ENCODE measurements at regions not wholly inside any gene's neighbourhood (a gene's known extent, or its start where the extent isn't known, plus 50 kb on each side); places are given as distances from the start of the nearest gene placed in this dataset.
A peak's percentile ranks its signal among the peaks of the same experiment; 100 is the strongest.

- no peak for TF ChIP-seq NANOG (IDR thresholded peaks at IDR 0.05; ENCODE audit: insufficient read depth, low read depth, low read length, poor library complexity, severe bottlenecking)
- peak; percentile 8 to 36; a peak in 2 of 4 replicates for TF ChIP-seq RAD21 (IDR thresholded peaks at IDR 0.05 in 1 of 2, conservative IDR thresholded peaks at IDR 0.05 in 1 of 2; ENCODE audit: low read depth in 2 of 2, low read length in 2 of 2)
- no peak for DNase-seq (ENCODE audit: low read depth in 1 of 2, low spot score in 2 of 2)
- peaks cover 16 to 17% of the 10 kb centered on the region in 2 experiments for H3K9me3 ChIP-seq (ENCODE audit: insufficient read depth in 2 of 2, low read depth in 1 of 2, low read length in 1 of 2)
- H3K9ac ChIP-seq (replicated peaks in 1 of 4; ENCODE audit: extremely low read depth in 1 of 4, low read depth in 3 of 4, low read length in 3 of 4): no peak overlapping the region
- no peak overlapping the region for H4K91ac ChIP-seq (replicated peaks; ENCODE audit: insufficient read length, low read length)
- no peak overlapping the region for H4K5ac ChIP-seq (ENCODE audit: insufficient read length, low read depth, low read length)
- no peak overlapping the region for H2AFZ ChIP-seq (ENCODE audit: low read length)
- H3K14ac ChIP-seq (ENCODE audit: insufficient read length): no peak overlapping the region
- H4K20me1 ChIP-seq (replicated peaks in 1 of 2; ENCODE audit: control insufficient read depth in 1 of 2, insufficient read depth in 2 of 2, low read length in 2 of 2): no peaks in the 10 kb centered on the region
- H3K27ac ChIP-seq (ENCODE audit: low read depth, low read length): no peak overlapping the region
- H3K79me2 ChIP-seq (ENCODE audit: control insufficient read depth in 1 of 2, insufficient read depth in 2 of 2, low read length in 2 of 2): no peaks in the 10 kb centered on the region
- H2BK120ac ChIP-seq (replicated peaks; ENCODE audit: low read depth, low read length): no peak overlapping the region
- H2BK5ac ChIP-seq (ENCODE audit: low read depth, low read length): no peak overlapping the region
- no peak overlapping the region for H2BK15ac ChIP-seq (ENCODE audit: low read length)
- H4K8ac ChIP-seq (ENCODE audit: extremely low read depth, insufficient read depth, low read length): no peak overlapping the region; the same call in 1 of the 2 replicates
- no peak overlapping the region for H3K23ac ChIP-seq (ENCODE audit: insufficient read length)
- H3K4me2 ChIP-seq (ENCODE audit: insufficient read depth in 1 of 2, low read depth in 2 of 2, low read length in 2 of 2): no peak overlapping the region
- H3K79me1 ChIP-seq (ENCODE audit: low read depth, low read length): no peaks in the 10 kb centered on the region
- no peaks in the 10 kb centered on the region for H3K23me2 ChIP-seq (ENCODE audit: low read depth, low read length)
- no peak overlapping the region for H3K56ac ChIP-seq (replicated peaks; ENCODE audit: insufficient read length, low read depth, low read length)
- peaks cover 0 to 1% (median 0%) of the 10 kb centered on the region in 4 experiments; a peak in 1 of 7 replicates for H3K27me3 ChIP-seq (replicated peaks in 1 of 4; ENCODE audit: control insufficient read depth in 3 of 4, extremely low read depth in 1 of 4, insufficient read depth in 3 of 4, low read length in 3 of 4)
- no peak overlapping the region for H3K4ac ChIP-seq (replicated peaks; ENCODE audit: insufficient read length, low read depth, low read length)
- no peak overlapping the region for H2BK12ac ChIP-seq (ENCODE audit: low read depth, low read length)
- H2BK20ac ChIP-seq (ENCODE audit: low read length): no peak overlapping the region
- H3K4me3 ChIP-seq (ENCODE audit: extremely low read depth in 1 of 4, insufficient read depth in 2 of 4, low read depth in 3 of 4, low read length in 4 of 4): no peak overlapping the region
- FAIRE-seq: no peak
- peaks cover 0 to 20% (median 7%) of the 10 kb centered on the region in 4 experiments; a peak in 3 of 8 replicates for H3K36me3 ChIP-seq (ENCODE audit: control insufficient read depth in 2 of 4, insufficient read depth in 4 of 4, low read length in 3 of 4)
- ChIA-PET POLR2A (ENCODE audit: partially characterized antibody) (no interaction called here), CTCF (ENCODE audit: partially characterized antibody) (no interaction called here)
- WGBS, 2 experiments (ENCODE audit: extremely low coverage in 1 of 2, insufficient coverage in 1 of 2, insufficient read length in 1 of 2, insufficient replicate concordance in 2 of 2, low coverage in 1 of 2, low lambda C conversion rate in 2 of 2, missing lambda C conversion rate in 1 of 2): 83% methylated on average over 4 of the region's 4 CpGs; no CpG with 5 or more reads in 1 of the 2 experiments
- H2AK5ac ChIP-seq (ENCODE audit: low read depth, low read length): no peak overlapping the region
- H3K4me1 ChIP-seq (replicated peaks in 1 of 4; ENCODE audit: control insufficient read depth in 3 of 4, insufficient read depth in 4 of 4, low read length in 3 of 4): peaks cover 0 to 3% (median 0%) of the 10 kb centered on the region in 4 experiments; a peak in 1 of 7 replicates
- H3K18ac ChIP-seq (ENCODE audit: extremely low read depth, low read length): no peak overlapping the region
These were observed 67.8 kb upstream of the FAM98A start for GRCh38 chr2:33666879-33667278.

Data from H1 (cell line).